ENCODE measurements at regions not wholly inside any gene's neighbourhood (a gene's known extent, or its start where the extent isn't known, plus 50 kb on each side); places are given as distances from the start of the nearest gene placed in this dataset.

GRCh38 chr1:233544304-233544703, 69.6 kb upstream of the KCNK1 start:
- TF ChIP-seq GATA2 (IDR thresholded peaks at IDR 0.05; ENCODE audit: low read depth, low read length) (no peak), GATA3 (IDR thresholded peaks at IDR 0.05; ENCODE audit: low read depth, low read length) (no peak)
